Fibroblast of skin of scalp (primary cell): ENCODE measurements at regions not wholly inside any gene's neighbourhood (a gene's known extent, or its start where the extent isn't known, plus 50 kb on each side); places are given as distances from the start of the nearest gene placed in this dataset.

Experiments used
- DNase-seq: peaks from one replicate; pipeline ENCODE4 v3.0.0-alpha.2; 2013

DNA sequence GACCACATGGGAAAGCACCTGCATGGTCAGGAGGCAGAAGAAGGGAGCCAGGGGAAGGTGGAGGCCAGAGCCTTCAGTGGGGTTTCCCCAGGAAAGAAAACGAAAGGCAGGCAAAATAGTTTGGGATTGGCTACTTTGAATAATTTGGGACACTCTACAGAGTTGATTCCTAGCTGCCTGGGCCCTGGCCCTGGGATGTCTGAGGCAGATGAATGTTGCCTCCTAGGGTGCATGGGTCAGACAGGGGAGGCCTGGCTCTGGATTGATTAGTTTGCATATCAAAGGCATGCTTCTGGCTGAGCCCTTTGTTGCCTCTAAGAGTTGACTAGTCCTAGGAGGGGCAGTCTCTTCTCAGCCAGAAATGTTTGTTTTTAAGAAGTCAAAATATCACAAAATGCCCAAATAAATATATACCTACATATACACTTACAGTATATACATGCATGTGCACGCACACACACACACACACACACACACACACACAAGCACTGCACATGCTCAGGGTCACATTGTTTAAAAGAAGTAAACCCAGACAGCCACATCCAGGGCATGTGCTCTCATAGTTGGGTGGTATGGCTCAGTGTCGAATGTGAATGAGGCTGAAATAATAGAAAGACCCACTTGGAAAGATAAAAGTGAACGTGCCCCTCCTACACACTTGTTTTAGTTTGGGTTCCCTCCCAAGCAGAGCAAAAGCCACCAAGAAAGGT lies 184.2 kb downstream of the GPAM start:
- no peak for DNase-seq

DNA sequence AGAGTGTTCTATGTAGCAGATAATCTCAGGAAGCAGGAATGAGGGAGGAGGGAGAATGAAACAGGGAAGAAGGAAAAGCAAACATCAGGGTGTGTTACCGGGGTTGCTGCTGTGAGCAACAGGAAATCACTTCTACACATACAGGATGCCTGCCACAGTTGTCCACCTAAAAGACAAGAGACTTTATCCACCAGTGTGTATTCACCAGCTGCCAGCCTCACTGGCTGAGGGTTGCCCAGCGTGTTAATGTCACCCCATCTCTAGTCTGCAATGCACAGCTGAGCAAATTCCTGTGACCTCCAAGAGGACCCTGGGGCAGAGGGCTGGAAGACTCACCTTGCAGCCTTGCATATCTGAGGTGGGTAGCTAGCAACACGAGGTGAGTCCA lies 183.7 kb downstream of the GPAM start:
- DNase-seq: no peak

DNA sequence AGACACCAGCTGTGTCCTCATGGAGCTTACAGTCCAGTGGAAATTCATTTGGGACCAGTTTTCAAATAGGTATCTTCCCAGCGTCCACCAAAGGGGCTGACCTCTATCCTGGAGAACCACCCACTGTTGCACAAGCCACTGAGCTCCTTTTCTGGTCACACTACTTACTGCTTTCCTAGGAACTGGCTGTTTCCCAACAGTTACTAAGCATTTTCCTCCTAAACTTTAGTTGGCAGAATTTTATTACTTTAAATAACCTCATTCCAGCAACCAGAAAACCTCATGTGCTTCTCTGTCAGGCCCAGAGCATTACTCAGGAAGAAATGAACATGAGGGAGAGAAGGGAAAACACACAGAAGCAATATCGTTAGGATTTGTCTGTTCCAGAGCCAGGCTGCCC lies 183.1 kb downstream of the GPAM start:
- DNase-seq: no peak

DNA sequence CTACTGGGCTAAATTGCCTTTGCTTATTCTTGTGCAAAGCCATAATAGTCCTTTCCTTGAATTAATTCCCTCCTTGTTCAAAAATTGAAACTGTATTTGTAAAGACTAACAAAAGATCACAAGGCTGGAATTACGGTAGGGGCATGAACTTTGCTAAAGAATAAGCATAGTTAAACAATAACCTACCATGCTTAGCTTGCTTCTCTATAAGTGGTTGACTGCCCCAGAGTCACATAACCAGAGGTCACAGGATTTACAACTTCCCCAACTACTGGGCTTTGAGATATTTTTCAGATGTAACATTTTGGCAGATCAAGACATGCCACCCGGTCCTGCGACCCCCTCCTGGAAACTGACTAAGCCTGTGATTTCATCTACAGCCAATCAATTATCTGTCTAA lies 181.4 kb downstream of the GPAM start:
- no peak for DNase-seq

DNA sequence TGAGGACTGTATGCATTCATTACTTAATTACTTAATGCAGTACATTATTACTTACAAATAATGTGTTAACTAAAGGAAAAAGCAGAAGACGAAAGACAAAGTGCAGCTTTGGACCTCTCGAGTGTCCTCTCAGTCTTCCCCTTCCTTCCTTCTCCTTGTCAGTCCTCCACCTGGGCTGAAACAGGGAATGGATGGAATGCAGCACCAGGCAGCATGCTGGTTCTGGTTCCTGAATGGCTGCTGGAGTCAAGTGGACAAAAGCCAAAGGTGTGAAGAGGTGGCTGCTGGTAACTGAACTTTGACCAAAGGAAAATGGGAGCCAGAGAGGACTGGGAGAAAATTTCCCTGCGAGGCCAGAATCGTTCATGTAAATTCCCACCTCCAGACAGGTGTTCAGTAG lies 179.5 kb downstream of the GPAM start:
- DNase-seq: no peak

DNA sequence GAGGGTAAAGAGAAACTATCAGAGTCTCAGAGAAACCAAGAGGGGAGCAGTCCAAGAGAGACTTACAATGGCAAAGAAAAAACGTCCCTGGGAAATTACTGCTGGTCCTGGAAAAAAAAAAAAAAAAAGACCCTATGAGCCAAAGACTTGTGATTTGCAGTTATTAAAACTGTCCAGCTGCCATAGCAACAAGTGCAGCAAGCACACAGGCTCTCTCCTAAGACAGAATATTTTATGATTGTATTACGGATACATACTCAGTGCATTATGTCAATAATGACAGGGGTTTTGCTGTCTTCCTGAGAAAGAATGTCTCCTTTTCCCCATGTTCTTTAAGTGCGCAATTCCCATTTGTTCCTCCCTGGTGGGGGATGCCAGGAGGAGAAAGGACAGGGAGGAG lies 178.5 kb downstream of the GPAM start:
- DNase-seq: no peak

DNA sequence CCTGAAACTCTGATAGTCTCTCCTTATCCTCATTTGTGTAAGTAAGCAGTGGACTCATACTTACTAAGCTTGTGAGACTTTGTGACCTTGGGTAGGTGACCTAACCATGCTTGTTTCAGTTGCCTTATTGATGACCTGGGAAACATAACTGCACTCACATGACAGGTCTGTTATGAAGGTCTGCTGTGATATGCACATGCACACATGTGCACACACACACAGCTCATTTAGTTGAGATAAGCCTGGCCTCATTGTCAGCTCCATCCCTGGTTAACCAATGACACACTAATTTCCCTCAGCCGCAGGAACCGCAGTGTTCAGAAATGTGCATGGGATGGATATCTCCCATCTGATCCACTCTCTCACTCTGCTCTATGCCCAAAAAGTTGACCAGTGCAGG lies 177.2 kb downstream of the GPAM start:
- no peak for DNase-seq

DNA sequence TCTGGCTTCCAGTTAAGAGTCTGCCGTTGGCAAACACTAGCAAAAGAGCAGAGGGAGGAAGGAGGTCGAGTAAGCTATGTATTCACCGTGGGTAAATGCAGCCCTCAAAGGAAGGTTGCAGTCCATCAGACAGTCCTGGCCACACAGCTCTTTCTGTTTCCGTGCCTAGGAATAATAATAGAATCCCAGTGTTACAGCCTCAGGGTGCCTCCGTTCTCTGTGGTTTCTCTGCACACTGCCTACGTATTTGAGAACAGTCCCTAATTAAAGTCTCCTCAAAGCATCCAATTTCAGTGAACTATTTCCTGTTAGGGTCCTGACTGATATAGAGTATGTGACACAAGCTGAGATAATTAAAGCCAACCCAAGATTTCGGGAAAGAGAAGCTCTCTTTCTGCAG lies 176.7 kb downstream of the GPAM start:
- DNase-seq: no peak

DNA sequence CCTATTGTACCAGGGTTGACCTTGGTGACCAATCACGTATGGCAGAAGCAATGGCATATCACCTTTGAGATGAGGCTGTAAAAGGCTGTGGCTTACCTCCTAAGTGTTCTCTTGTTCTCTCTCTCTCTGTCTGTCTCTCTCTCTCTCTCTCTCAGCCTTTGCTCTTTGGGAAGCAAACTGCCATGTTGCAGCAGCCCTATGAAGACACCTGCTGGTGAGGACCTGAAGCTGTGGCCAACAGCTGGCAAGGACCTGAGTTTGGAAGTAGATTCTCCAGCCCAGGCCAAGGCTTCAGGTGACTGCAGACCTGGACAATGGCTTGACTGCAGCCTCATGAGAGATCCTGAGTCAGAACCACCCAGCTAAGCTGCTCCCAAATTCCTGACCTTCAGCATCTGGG lies 161.4 kb downstream of the GPAM start:
- DNase-seq: no peak

DNA sequence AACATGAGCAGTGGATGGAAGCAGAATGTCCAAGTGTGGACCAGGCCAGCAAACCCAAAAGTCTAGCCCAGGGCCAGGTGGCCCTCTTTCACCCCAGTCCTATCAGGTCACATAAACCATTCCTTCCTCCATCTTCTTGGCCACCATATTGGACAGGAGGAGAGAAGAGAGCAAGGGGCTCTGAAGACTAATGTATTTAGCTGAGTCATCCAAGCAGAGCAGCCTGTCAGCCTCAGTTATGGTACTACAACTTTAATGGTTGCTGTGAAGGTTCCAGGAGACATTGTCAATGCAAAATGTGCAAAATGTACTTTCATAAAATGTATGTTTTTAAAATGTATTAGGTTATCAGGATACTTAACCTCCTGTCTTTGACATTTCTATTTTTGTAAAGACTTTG lies 159.5 kb downstream of the GPAM start:
- DNase-seq: no peak

DNA sequence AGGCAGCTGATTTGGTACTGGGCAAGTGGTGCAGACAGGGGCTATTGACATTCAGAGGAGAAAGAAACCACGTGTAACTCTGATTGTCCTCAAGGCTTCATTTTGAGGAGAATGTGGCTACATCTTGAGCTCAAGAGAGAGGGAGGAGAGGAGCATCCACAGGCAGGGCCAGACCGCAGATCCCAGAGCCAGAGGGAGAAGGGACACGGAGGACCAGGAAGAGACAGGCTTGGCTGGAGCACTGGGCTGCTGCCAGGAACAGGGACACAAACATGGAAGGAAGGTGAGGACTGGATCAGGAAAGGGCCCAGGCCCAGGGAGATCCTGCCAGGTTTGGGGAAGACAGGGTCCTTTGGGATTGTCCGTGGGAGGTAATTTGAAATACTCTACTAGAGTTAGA lies 158.3 kb downstream of the GPAM start:
- no peak for DNase-seq

DNA sequence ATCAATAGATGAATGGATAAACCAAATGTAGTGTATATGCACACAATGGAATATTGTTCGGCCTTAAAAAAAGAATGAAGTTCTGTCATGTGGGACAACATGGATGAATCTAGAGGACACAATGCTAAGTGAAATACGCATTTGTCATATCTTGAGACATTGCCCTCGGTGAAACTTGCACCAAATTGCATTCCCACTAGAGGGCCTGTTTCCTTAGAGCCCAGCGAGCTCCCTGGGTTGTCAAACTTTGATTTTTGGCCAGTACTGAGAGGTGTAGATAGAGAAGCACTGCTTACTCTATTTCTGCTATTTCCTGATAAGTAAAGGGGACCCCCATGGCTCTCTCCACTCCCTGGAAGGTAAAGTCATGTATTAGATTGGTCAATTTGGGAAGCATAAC lies 157.1 kb downstream of the GPAM start:
- no peak for DNase-seq

DNA sequence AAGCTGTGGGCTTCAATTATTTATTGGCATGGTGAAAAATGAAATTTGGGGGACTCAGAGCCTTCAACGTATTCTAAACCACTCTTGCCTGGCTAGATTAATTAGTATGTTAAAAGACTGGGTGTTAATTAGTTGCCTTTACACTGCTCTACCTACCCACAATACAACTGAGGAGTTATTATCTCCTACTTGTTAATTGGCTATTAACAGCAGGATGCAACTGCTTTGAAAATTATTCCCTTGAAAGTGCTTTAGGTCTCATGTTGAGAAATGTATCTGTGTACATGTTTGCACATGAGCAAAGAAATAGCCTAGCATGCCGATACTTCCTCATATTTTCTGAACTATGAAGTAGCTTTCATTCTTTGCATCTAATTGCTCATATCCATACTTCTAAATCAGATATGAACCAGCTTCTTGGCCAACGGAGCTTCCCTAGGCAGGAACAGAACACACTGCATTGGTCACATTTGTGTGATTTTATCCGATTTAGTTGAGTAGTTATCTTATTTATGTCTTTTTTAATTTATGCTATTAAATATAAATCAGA lies 155.8 kb downstream of the GPAM start:
- no peak for DNase-seq

DNA sequence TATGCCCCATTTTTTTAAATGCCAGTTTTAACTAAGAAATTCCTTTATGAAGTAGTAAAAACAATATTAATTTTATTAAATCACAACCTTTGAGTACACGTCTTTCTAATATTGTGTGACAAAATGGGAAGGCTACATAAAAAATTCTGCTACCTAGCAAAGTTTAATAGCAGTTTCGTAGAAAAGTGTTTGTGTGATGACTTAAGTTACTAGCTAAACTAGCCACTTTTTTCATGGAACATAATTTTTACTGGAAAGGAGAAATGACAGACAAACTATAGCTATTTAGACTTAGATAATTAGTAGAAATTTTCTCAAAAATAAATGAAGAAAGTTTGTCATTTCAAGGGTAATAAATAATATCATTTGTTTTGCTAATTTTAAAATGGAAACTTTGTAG lies 153.1 kb downstream of the GPAM start:
- DNase-seq: no peak

DNA sequence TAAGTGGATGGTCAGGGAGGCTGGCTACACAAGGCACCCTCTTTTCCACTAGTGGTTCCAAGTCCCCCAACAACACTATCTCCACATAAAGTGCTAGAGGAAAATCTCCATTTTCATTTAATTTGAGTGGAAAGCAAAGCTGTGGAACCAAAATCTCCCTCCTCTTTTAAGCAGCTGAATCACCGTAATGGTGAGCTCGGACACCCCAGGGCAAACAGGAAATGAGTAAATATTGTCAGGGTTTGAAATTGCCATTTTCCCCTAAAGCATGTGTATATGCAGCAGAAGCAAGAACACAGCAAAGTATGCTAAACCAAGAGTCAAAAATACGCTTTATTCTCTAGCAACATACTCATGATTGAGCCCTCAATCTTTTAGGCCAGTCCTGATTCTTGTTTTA lies 143.7 kb downstream of the GPAM start:
- DNase-seq: no peak

DNA sequence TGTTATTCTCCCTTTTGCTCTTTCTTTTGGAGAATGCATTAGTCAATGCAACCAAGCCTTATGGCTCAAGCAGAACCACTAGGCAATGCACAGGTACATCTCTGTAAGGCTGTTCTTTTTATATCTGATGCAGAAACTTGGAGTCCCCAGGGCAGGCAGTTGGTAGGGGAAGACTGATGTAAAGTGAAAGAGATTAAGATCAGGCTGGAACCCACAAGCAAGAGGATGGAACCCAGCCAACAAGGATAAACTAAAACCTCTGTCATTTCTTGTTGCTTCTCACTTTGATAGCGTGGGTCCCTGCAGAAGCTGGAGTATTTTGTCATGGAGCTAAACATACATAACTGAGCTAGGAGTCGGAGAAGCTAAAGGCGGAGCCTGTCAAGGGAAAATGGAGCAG lies 142.9 kb downstream of the GPAM start:
- no peak for DNase-seq

DNA sequence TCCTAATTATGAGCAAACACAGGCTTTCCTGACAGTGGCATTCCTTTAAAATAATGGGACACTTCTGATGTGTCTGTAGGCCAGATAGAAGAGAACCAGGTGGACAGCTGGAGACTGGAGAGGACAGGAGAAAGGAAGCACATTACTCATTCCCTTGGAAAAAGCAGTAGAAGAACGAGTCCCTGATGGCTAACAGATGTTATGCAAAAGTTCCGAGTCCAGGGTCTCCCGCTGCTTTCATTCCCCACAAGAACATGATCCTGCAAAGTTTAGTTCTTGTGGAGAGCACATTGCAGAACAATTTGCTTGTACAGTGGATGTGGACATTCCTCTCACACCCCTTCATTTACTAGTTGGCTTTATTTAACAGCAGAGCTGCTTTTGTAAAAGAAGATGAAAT lies 137.6 kb downstream of the GPAM start:
- DNase-seq: peak; percentile 1

DNA sequence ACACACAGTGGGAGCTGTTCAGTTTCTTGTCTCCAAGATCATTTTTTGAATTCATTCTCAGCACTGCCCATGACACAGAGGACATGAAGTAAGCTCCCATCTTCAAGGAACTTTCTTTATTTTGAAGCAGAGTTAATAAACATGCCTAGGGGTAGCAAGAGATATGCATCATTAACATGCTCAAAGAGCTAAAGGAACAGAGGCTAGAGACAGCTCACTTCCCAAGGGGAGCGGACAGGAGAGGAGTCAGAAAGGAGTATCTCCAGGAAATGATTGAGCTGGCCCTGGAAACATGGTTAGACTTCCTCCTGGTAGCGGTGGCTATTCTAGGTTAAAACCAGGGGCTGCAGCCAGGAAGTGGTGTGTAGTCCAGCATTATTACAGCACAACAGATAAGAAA lies 135.9 kb downstream of the GPAM start:
- no peak for DNase-seq

DNA sequence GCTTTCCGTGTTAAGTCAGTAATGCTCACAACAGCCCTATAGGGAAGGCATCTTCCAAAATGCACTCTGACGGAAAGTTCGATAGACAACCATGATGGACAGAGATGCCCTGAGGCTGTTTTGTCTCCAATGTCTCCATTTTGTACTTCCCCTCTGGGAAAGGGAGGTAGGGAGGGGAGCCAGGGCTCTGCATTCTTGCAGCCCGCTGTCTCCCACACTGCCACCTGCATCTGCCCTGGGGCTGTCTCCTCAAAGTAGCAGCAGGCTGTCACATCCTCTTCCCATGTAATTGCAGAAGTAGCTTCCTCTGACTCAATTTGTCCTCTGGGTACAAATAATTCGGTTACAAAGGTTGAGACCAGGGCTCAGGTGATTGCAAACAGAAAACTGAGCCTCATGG lies 131.4 kb downstream of the GPAM start:
- no peak for DNase-seq

DNA sequence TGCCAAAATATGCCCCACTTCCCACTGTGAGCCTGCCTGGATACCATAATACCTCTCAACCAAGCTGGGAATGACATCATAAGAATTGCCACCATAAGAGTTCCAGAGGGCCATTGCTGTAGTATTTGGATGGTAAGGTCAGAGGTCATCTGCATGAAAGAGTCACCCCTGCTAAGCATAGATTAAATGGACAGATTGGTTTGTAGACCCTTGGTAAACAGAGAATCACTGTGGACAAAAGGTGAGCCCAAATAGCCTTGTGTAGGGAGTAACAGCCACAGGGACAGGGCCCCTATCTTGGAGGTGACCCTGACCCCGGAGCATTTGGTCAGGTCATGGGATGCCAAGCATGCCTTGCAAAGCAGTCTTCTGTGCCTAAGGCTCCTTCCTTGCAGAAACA lies 129.7 kb downstream of the GPAM start:
- no peak for DNase-seq

DNA sequence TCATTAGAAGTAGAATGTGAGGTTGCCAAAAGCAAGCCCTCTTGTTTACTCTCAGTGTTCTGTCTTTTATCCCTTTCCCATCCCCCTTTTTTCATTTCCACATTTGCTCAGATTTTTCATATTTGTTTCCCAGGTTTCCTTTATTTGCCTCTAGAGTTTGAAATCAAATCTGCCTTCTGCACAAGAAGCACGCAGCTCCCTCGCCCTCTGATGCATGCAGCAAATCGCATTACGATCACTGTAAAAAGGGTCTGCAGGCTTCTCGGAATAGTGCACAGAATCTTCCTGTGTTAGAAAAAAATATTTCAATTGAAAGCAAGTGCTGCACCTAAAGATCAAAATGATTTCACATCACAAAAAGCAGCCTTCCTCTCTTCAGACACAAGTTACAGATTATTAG lies 129.0 kb downstream of the GPAM start:
- DNase-seq: no peak

DNA sequence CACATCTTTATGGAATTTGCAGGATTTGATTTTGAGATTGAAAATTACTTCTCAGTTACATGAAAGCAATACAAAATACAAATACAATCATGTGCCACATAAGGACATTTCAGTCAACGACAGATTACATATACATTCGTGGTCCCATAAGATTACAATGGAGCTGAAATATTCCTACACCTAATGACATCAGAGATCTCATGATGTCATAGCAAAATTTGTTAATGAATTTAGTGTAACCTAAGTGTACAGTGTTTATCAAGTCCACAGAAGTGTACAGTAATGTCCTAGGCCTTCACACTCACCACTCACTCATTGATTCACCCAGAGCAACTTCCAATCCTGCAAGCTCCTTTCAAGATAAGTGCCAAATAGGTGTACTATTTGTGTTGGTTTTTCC lies 126.5 kb downstream of the GPAM start:
- no peak for DNase-seq

DNA sequence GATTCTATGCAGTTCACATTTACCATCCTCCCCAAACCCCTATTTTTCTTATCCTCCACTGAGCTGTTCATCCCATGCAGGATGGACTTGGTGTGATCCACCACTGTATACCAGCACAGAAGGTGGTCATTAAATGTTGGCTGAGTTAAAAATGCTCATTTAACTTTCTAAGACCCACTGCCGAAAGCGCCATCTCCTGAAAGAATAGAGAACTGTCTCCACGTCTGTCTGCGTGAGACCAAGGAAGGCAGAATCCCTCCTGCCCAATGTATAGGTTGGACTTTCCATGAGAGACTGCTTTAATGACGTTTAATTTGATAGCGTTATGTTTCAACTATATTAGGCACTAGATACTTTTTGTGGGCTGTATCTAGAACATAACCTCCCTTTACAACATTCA lies 124.3 kb downstream of the GPAM start:
- no peak for DNase-seq

DNA sequence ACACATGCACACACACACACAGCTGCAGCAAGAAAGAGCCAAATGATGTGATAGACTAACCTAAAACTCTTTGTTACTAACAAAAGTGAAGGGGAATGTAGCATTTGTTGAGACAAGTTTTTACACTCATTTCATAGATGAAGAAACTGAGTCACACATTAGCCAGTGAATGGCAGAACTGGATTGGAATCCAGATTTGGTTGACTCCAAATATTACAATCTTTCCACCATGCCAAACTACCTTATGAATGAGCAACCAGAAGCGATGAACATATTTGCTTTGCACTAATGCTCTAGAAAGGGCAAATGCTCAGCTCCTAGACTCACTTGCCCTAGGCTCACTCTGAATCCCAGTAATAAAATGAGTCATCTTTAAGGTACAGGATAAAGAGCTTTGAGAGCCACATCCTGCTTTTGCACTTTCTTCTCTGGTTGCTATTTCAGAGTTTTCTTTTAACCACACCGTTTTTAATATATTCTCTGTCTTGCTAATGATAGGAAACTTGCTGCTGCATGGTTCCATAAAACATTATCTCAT lies 111.9 kb downstream of the GPAM start:
- no peak for DNase-seq

DNA sequence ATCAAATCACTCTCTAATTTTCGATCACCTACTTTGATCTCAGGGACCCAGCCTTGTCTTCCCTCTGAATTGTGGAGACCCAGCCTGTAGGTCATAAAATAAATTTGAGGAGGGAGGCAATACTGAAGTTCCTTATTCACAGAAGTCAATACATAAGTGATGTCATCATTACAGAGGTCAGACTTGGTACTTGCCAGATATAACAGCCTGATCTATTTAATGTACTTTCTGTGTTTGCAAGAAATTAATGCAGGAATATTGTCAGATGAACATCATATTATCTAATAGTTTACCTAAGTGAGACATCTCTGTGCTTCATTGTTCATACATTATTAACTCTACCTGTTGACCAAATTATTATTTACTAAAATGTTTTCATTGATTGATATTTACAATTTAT lies 105.6 kb downstream of the GPAM start:
- DNase-seq: no peak
